HG03280 (cell line): ENCODE measurements at regions not wholly inside any gene's neighbourhood (a gene's known extent, or its start where the extent isn't known, plus 50 kb on each side); places are given as distances from the start of the nearest gene placed in this dataset.
"Not testable (repeated sequence)": the region's sequence is repeated elsewhere in the genome, so short reads cannot be mapped to it uniquely, and the experiment has no call there.

Experiments used
- ATAC-seq: cut with Tn5 transposase; IDR thresholded peaks from one replicate; pipeline ENCODE4 v1.9.1; 2021; ENCODE audit warnings: mild to moderate bottlenecking, moderate library complexity; ENCODE audit not compliant: unreplicated experiment

DNA sequence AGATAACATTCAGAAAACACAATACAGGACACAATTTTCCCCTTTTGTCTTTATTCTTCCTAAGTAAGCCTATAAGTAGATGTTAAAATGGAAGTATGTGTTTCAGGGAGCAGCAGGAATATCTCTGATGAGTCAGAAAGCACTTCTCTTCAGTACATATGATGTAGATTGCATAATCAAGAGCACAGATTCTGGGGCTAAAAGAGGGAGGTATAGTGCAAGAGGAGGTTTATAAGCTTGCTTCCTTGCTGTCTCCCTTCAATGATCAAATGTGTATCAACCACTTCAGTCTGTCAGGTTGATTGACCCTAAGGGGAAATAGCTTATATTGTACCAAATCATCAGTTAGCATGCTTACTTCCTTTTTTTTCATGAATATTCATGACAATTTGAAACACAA is 822.8 kb downstream of the BRINP3 start:
- ATAC-seq, result no peak

DNA sequence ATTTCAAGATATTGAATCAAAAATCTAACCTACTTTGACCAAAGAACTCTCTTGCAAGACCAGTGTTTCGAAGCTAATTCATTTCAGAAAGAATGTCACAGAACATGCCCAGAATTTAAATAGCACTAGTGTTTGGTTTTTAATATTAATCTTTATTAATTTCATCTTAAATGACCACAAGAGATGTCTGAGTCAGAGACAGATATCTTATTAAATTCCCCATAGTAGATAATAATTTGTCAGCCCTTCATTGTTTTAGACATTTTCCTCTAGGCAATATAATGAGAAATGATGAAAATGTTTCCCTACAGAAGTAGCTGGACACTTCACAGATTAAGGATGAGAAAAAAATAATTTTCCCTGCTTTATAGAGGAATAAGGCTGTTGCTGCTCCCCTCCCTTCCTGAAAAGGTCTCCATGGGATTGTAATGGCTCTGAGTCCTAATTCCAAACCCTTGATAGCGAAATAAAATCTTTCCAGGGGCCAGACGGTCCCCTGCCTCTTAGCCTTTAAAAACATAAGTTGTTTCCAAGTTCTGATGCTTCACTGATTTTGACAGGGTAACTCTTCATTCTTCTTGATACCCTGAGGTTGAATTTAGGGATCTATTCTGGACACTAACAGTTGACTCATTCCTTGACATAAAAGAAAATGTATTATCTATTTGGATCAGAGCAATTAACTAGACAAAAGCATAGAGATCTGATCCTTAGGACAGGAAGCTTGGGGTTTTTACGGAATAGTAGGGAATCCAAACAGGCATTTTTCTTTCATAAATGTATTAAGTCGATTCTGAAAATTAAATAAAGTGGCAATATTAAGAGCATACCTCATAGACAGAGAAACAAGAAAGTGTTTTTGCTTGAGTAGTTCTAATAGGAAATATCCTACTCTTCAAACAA is 820.8 kb downstream of the BRINP3 start:
- ATAC-seq, result no peak

DNA sequence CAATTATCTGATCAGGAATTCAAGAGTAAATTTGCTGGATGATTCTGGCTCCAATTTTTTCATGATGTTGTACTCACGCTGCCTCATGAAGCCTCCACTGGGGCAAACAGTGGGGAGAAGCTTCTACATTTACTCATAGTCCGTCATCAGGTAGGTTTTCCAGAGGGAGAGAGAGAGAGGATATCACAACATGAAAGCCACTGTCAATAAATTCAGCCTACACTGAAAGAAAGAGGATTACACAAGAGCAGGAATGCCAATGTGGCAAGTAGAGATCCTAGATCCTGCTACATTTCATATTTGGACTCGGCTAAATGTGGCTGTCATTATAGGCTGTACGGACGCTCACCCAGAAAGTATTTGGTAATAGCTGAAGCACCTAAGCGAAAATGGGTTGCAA is 819.9 kb downstream of the BRINP3 start:
- ATAC-seq, result no peak

DNA sequence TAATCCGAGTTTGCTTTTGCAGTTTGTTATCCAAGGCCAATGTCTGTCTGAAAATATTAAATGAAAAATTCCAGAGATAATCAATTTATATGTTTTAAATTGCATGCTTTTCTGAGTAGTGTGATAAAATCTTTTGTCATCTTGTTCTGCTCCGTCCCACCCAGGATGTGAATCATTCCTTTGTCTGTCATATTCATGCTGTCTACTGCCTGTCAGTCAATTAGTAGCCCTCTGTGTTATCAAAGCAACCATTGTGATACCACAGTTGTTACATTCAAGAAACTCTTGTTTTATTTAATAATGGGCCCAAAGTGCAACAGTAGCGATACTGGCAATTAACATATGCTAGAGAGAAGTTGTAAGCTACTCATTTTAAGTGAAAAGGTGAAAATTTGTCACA is 819.3 kb downstream of the BRINP3 start:
- ATAC-seq, result no peak

DNA sequence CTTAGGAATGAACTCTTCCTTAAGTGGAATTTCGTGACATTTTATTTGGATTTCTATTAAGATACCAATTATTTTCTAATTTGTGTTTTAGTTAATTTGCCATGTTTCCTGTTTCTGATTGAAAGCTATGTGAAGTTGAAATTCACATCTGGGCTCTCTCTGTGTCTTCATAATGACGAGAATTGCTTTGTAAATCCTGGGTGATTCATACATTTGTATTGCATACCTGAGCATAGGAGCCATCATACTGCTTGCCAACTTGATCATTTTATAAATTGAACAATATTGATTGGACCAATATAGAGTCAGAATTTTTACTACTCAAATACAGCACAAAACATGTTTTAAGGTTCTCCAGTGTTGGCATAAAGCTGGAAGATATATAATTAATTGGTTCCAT is 817.9 kb downstream of the BRINP3 start:
- ATAC-seq, result no peak

- ATAC-seq, result no peak
Measured at GRCh38 chr1:189662190-189662589, 815.5 kb downstream of the BRINP3 start.

DNA sequence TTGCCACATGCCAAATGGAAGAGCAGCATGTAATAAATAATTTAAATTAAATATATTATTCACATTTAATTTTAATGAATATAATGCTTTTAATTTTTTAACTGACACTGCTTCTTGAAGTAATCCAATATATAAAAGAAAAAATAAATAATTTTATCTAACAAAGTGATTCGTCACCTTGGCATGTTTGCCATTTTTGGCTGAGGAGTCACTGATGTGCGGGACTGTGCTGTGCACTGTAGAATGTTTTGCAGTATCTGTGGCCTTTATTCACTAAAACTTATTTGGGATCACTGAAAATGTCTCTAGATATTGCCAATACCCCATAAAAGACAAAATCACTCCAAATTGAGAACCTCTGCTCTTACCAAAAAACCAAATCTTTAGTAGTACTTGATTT is 807.8 kb downstream of the BRINP3 start:
- ATAC-seq, result no peak

DNA sequence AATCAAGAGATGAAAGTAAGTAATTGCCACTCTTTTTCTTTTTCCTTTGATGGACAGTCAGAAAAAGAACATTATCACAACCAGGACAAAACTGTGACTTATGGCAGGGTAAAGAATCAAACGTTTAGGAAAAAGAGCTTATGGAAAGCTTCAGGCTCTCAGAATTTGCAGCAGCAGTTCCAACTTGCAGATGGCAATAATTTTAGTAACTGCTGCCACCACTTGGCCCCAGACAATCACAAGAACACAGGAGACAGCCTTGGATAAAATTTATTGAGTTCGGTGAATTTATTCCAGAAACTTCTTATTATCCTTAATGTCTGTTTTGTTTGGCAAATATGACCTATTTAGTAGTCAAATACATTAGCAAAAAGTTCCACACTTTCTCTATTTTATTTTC is 804.4 kb downstream of the BRINP3 start:
- no peak for ATAC-seq

DNA sequence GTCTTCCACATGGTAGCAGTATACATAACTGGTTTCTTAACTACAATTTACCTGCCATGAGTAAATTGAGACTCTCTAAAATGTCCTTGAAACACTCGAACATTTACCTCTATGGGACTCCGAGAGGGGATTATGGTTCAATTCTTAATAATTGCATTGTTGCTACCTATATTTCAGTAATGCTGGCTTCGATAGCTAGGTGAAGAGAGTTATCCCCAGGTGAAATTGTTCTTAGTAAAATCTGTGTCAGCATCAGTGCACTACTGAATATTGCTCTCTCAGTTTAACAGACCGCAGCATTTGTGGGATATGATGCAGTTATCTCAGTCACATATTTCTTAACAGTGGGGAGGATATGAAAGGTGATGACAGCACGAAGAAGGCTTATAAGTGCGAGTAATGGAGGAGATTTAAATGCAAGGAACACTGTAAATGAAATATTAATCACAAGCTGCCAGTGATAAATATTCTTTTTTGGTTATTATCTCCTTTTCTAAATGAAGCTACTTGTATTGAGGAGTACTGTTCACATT is 801.9 kb downstream of the BRINP3 start:
- ATAC-seq, result no peak

- no peak for ATAC-seq
Measured at GRCh38 chr1:189678779-189679178, 798.9 kb downstream of the BRINP3 start.

DNA sequence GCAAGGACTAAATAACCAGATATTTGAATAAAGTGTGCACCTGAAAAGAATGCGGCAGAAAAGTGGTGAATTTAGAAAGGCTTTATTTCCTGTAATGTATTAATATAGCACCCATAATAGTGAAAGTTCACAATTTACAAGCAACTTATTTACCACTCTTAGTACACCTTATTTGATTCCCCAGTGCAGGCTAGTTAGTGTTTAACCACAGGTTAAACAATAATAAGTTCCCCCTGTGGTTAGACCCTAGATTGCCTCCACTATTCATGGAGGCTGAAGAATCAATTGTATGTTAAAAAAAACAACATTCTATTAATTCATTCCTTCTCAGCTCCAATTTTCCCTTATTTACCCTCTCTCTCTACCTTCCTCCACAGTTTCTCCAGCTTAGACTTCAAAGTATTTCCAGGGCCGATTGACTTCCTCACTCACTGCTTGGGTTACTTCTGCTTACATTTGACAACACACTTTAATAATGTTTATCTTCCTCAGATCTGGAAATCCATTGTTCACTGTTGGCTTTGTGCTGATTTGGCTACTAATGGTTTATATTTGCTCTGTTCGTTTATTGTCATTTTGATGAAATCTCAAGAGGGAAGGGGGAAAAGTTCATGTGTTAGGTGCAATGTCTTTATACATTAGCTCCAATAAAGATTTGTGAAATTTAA is 796.3 kb downstream of the BRINP3 start:
- ATAC-seq, result no peak

DNA sequence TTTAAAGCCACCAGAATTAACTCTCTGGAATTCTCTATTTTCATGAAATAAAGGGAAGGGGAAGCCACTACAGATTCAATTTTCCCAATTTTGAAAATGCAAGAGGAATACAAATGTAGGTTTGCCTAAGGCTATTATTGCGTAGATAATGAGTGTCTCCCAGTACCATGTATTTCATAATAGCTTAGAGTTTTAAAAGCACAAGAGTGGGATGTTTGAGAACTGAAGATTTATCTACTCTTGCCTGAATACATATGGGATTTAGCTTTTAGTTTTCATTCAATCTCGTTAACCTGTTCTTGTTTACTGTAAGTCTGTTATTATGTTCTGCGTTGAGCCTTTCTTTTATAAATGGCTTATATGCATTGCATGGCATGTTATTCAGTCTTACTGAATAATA is 795.1 kb downstream of the BRINP3 start:
- no peak for ATAC-seq

DNA sequence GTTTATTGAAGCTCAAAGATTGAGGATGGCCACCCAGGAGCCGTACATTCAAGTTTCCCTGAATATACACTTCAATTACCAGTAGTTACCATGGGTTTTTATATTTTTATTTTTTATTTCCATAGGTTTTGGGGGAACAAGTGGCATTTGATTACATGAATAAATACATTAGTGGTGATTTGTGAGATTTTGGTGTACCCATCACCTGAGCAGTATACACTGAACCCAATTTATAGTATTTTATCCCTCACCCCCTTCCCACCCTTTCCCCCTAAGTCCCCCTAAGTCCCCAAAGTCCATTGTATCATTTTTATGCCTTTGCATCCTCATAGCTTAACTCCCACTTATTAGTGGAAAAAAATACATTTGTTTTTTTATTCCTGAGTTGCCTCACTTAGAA is 791.4 kb downstream of the BRINP3 start:
- ATAC-seq, result no peak

GRCh38 chr1:189693140-189693539 is 784.5 kb downstream of the BRINP3 start:
- no peak for ATAC-seq

DNA sequence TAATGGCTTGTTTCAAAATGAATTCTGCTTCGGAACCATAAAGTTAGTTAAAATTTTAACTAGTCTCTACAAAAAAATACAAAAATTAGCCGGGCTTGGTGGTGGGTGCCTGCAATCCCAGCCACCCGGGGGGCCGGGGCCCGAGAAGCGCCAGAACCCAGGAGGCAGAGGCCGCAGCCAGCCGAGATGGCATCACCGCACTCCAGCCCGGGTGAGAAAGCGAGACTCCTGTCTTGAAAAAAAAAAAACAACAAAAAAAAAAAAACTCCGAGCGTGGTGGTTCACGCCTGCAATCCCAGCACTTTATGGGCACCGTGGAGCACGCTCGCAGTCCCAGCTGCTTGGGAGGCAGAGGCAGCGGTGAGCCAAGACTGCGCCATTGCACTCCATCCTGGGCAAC is 781.4 kb downstream of the BRINP3 start:
- ATAC-seq, result no peak

GRCh38 chr1:189697113-189697512 is 780.6 kb downstream of the BRINP3 start:
- ATAC-seq, result no peak

DNA sequence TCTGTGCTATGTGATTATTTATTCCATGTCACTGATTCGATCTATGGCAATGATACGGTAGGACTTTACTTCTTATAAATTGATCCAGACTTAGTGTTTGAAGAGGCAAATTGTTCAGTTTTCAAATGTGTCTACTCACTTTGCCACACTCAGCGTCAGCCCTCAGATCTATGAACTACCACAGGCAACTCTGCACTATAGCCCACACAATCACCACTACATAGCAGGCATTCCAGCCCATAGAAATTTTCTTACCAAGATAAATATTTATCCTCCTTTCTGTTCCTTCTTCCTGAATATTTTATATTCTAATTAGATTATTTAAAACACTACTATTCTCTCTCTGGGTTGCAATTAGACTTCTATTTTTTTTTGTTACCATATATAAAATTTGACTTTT is 776.1 kb downstream of the BRINP3 start:
- no peak for ATAC-seq

- no peak for ATAC-seq
Measured at GRCh38 chr1:189706594-189706993, 771.1 kb downstream of the BRINP3 start.

DNA sequence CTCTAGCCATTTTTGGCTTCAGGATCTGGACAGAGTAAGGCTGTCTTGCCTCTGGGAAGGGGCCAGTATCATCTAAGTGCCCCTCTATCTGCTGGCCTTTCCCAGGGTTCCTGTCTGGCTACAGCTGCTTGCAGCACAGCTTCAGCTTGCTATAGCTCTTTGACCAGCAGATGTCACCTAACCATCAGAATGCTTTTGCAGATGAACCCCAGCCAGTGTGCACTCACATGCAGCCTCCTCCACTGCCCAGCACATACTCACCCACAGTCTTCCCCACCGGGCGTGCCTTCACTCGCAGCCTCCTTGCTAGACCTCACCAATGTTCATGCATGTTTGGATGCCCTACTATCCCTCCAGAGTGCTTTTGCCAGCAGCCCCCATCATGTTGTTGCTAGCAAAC is 769.0 kb downstream of the BRINP3 start:
- ATAC-seq, result no peak

GRCh38 chr1:189718147-189718795 is 759.4 kb downstream of the BRINP3 start:
- not testable (repeated sequence) for ATAC-seq

DNA sequence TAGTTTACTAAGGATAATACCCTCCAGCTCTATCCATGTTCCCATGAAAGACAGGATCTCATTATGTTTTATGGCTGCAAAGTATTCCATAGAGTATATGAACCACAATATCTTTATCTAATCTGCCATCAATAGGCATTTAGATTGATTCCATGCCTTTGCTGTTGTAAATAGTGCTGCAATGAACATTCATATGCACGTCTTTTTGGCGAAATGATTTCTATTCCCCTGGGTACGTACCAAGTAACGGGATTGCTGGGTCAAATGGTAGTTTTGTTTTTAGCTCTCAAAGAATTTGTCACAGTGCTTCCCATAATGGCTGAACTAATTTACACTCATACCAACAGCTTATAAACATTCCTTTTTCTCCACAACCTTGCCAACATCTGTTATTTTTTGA is 750.9 kb downstream of the BRINP3 start:
- ATAC-seq, result no peak

DNA sequence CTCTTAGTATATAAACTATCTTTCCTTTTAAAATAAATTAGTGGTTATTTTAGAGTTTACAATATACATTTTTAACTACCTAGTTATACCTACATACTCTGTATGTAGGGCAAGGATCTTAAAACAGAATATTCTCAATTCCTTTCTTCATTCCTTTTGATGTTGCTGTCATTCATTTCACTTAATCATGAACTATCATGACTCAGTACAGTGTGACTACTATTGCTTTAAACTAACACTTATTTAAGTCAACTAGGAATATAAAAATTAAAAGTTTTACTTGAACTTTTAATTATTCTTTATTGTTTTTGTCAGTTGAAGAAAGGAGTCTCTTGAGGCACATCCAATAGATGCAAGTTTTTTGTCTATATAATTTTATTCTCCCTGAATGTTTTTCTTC is 726.4 kb downstream of the BRINP3 start:
- no peak for ATAC-seq
